ENCODE measurements at regions not wholly inside any gene's neighbourhood (a gene's known extent, or its start where the extent isn't known, plus 50 kb on each side); places are given as distances from the start of the nearest gene placed in this dataset.

- no peak for TF ChIP-seq ZBTB33 (IDR thresholded peaks at IDR 0.05; ENCODE audit: borderline replicate concordance, low read depth)
- no peak for TF ChIP-seq FOXJ3 (CRISPR knock-in tag; IDR thresholded peaks at IDR 0.05)
- no peak for TF ChIP-seq JUND (IDR thresholded peaks at IDR 0.05)
- TF ChIP-seq RFX5 (IDR thresholded peaks at IDR 0.05; ENCODE audit: low read length), result no peak
- TF ChIP-seq CHD2 (IDR thresholded peaks at IDR 0.05; ENCODE audit: low read length, partially characterized antibody), result no peak
- TF ChIP-seq RCOR1 (IDR thresholded peaks at IDR 0.05; ENCODE audit: low read length), result no peak
Observed at GRCh38 chr16:27613238-27613791, 63.4 kb downstream of the KATNIP start (continued).

- ChIA-PET POLR2A (interaction anchor here (1.0 kb wide), 1 partner anchor 8 kb away, joined by 4 read pairs; no protein-coding TSS in a partner anchor), CTCF (interaction anchor here (0.8 to 1.6 kb wide), 4 partner anchors 10 to 446 kb away, joined by 3 to 6 read pairs (median 4); partner anchors contain the start of gene GSG1L)
- TF ChIP-seq ELF1 (IDR thresholded peaks at IDR 0.05) (no peak), MXI1 (IDR thresholded peaks at IDR 0.05; ENCODE audit: low read depth, low read length) (no peak), ZBTB33 (IDR thresholded peaks at IDR 0.05; ENCODE audit: borderline replicate concordance, low read depth) (no peak), NRF1 (IDR thresholded peaks at IDR 0.05; ENCODE audit: low read depth, low read length) (no peak), YY1 (IDR thresholded peaks at IDR 0.05; ENCODE audit: low read depth) (no peak), PBX3 (IDR thresholded peaks at IDR 0.05) (no peak), FOXJ3 (CRISPR knock-in tag; IDR thresholded peaks at IDR 0.05) (no peak), GABPA (IDR thresholded peaks at IDR 0.05; ENCODE audit: low read depth) (no peak), FOSL2 (IDR thresholded peaks at IDR 0.05; ENCODE audit: borderline replicate concordance, low read depth) (no peak), USF2 (IDR thresholded peaks at IDR 0.05; ENCODE audit: borderline replicate concordance, low read depth, low read length) (no peak), SMC3 (IDR thresholded peaks at IDR 0.05; ENCODE audit: low read depth, low read length) (no peak), RCOR1 (IDR thresholded peaks at IDR 0.05; ENCODE audit: low read length) (no peak), RAD21 (IDR thresholded peaks at IDR 0.05; ENCODE audit: low read length) (no peak), TEAD4 (IDR thresholded peaks at IDR 0.05; ENCODE audit: borderline replicate concordance, insufficient read depth) (no peak), JUND (IDR thresholded peaks at IDR 0.05) (no peak), USF1 (IDR thresholded peaks at IDR 0.05; ENCODE audit: borderline replicate concordance, low read depth) (no peak), CTCF (IDR thresholded peaks at IDR 0.05) (no peak), NFIC (IDR thresholded peaks at IDR 0.05; ENCODE audit: borderline replicate concordance) (no peak), RXRA (IDR thresholded peaks at IDR 0.05; ENCODE audit: borderline replicate concordance, low read depth) (no peak)
- no peaks in the 10 kb centered on the region for H3K27me3 ChIP-seq (ENCODE audit: insufficient read depth)
- H3K36me3 ChIP-seq (replicated peaks in 1 of 2; ENCODE audit: control insufficient read depth in 1 of 2, insufficient read depth in 2 of 2, low read length in 1 of 2), result peaks cover 0 to 2% of the 10 kb centered on the region in 2 experiments
- H4K20me1 ChIP-seq (ENCODE audit: insufficient read depth), result no peaks in the 10 kb centered on the region
- peaks cover 0 to 6% of the 10 kb centered on the region in 2 experiments; a peak in 1 of 4 replicates for H3K4me1 ChIP-seq (ENCODE audit: control insufficient read depth in 1 of 2, insufficient read depth in 2 of 2, low read depth in 1 of 2, low read length in 1 of 2)
- H2AFZ ChIP-seq (ENCODE audit: low read depth), result no peak overlapping the region
- H3K4me2 ChIP-seq, result no peak overlapping the region
- no peak for DNase-seq
- WGBS (ENCODE audit: low lambda C conversion rate), result 69% methylated on average over 4 of the region's 4 CpGs
- H3K9me3 ChIP-seq, result no peaks in the 10 kb centered on the region
- no peak overlapping the region for H3K4me3 ChIP-seq (ENCODE audit: low read depth in 2 of 2, low read length in 1 of 2)
- H3K79me2 ChIP-seq (ENCODE audit: insufficient read depth), result no peaks in the 10 kb centered on the region
- no peaks in the 10 kb centered on the region for H3F3A ChIP-seq (replicated peaks; ENCODE audit: insufficient read depth)
- no peak overlapping the region for H3K9ac ChIP-seq
- H3K27ac ChIP-seq (ENCODE audit: low read depth in 2 of 2, low read length in 1 of 2), result no peak overlapping the region
- no peaks in the 10 kb centered on the region for H3K9me2 ChIP-seq
Observed at GRCh38 chr16:27617665-27618064, 67.7 kb downstream of the KATNIP start.

All from SK-N-SH (cell line).